ENCODE measurements at regions not wholly inside any gene's neighbourhood (a gene's known extent, or its start where the extent isn't known, plus 50 kb on each side); places are given as distances from the start of the nearest gene placed in this dataset.
"Not testable (repeated sequence)": the region's sequence is repeated elsewhere in the genome, so short reads cannot be mapped to it uniquely, and the experiment has no call there.

DNA sequence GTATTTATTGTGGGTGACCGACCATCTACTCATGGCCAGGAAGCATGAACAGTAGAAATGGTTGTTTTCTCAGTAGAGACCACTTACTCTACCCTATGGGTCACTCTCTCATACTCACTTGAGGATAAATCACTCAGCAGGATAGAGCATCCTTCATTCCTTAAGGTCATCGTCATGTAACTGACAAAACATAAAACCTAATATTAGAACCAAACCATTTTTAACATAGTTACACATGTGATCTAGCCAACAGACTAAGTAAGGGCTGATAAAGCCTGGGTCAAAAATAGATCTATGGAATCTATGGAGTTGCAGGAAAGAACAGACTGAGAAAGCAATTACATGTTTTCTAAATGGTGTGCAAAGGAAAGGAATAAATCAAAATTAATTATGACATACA, 769.1 kb downstream of the NTRK3 start:
- Histone ChIP-seq H3K9me3 (ENCODE audit: control insufficient read depth in 2 of 2, low read length in 2 of 2) (no peaks in the 10 kb centered on the region), H3K9ac (ENCODE audit: low read length in 2 of 2) (no peak overlapping the region), H3K27me3 (ENCODE audit: control insufficient read depth in 1 of 2, insufficient read depth in 2 of 2, low read length in 2 of 2) (no peaks in the 10 kb centered on the region), H3K4me1 (ENCODE audit: control insufficient read depth, insufficient read depth, low read length) (no peaks in the 10 kb centered on the region), H3K27ac (ENCODE audit: low read length) (no peak overlapping the region), H3K36me3 (ENCODE audit: control insufficient read depth in 2 of 2, insufficient read depth in 2 of 2, low read length in 2 of 2) (no peaks in the 10 kb centered on the region), H3K4me3 (ENCODE audit: low read length in 2 of 2) (no peak overlapping the region)

GRCh38 chr15:87483468-87483867, 773.1 kb downstream of the NTRK3 start:
- no peak overlapping the region for H3K9ac ChIP-seq (ENCODE audit: low read length in 2 of 2)
- no peaks in the 10 kb centered on the region for H3K4me1 ChIP-seq (ENCODE audit: control insufficient read depth, insufficient read depth, low read length)
- no peaks in the 10 kb centered on the region for H3K27me3 ChIP-seq (ENCODE audit: control insufficient read depth in 1 of 2, insufficient read depth in 2 of 2, low read length in 2 of 2)
- no peak overlapping the region for H3K4me3 ChIP-seq (ENCODE audit: low read length in 2 of 2)
- no peaks in the 10 kb centered on the region for H3K9me3 ChIP-seq (ENCODE audit: control insufficient read depth in 2 of 2, low read length in 2 of 2)
- no peak overlapping the region for H3K27ac ChIP-seq (ENCODE audit: low read length)
- H3K36me3 ChIP-seq (ENCODE audit: control insufficient read depth in 2 of 2, insufficient read depth in 2 of 2, low read length in 2 of 2), result no peaks in the 10 kb centered on the region

DNA sequence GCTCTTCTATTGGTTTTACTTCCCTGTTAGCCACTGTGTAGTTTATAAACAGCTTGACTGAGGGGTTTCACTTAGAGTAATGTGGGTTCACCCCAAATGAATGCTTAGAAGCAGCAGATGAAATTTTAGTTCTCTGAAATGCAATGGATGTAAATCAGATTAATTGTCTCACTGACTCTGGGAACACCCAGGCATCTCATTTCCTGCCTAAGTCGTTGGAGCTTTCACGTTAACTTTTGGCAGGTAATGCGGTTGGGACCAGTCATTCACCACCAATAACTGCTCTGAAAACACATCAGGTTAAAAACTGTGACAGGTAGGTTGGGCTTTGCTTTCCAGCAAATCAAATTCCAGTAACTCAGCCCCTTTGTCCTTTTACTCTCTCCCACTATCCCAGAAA, 775.4 kb downstream of the NTRK3 start:
- no peak overlapping the region for H3K4me3 ChIP-seq (ENCODE audit: low read length in 2 of 2)
- no peak overlapping the region for H3K9ac ChIP-seq (ENCODE audit: low read length in 2 of 2)
- H3K4me1 ChIP-seq (ENCODE audit: control insufficient read depth, insufficient read depth, low read length), result no peaks in the 10 kb centered on the region
- H3K9me3 ChIP-seq (ENCODE audit: control insufficient read depth in 2 of 2, low read length in 2 of 2), result no peaks in the 10 kb centered on the region
- H3K27ac ChIP-seq (ENCODE audit: low read length), result no peak overlapping the region
- H3K27me3 ChIP-seq (ENCODE audit: control insufficient read depth in 1 of 2, insufficient read depth in 2 of 2, low read length in 2 of 2), result no peaks in the 10 kb centered on the region
- H3K36me3 ChIP-seq (ENCODE audit: control insufficient read depth in 2 of 2, insufficient read depth in 2 of 2, low read length in 2 of 2), result no peaks in the 10 kb centered on the region

DNA sequence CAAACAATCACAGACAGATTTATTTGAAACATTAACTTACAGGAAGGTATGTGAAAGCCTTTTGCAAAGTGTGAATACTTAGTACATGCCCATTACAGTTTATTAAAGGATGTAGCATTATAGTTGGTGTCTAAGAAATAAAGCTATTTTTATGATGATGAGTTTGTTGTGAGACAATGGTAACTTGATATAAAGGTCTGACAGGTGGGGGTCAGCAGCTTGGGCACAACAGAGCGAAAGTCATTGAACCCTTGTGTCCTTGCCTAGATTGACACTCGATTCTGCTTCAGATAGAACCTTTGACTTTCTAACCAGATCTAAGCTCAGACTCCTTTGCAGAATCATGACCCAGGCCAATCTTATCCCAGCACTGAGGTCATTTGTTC, 777.9 kb downstream of the NTRK3 start:
- H3K9me3 ChIP-seq (ENCODE audit: control insufficient read depth in 2 of 2, low read length in 2 of 2), result no peaks in the 10 kb centered on the region
- H3K27me3 ChIP-seq (ENCODE audit: control insufficient read depth in 1 of 2, insufficient read depth in 2 of 2, low read length in 2 of 2), result no peaks in the 10 kb centered on the region
- no peaks in the 10 kb centered on the region for H3K4me1 ChIP-seq (ENCODE audit: control insufficient read depth, insufficient read depth, low read length)
- H3K4me3 ChIP-seq (ENCODE audit: low read length in 2 of 2), result no peak overlapping the region
- H3K27ac ChIP-seq (ENCODE audit: low read length), result no peak overlapping the region
- H3K9ac ChIP-seq (ENCODE audit: low read length in 2 of 2), result no peak overlapping the region
- no peaks in the 10 kb centered on the region for H3K36me3 ChIP-seq (ENCODE audit: control insufficient read depth in 2 of 2, insufficient read depth in 2 of 2, low read length in 2 of 2)

DNA sequence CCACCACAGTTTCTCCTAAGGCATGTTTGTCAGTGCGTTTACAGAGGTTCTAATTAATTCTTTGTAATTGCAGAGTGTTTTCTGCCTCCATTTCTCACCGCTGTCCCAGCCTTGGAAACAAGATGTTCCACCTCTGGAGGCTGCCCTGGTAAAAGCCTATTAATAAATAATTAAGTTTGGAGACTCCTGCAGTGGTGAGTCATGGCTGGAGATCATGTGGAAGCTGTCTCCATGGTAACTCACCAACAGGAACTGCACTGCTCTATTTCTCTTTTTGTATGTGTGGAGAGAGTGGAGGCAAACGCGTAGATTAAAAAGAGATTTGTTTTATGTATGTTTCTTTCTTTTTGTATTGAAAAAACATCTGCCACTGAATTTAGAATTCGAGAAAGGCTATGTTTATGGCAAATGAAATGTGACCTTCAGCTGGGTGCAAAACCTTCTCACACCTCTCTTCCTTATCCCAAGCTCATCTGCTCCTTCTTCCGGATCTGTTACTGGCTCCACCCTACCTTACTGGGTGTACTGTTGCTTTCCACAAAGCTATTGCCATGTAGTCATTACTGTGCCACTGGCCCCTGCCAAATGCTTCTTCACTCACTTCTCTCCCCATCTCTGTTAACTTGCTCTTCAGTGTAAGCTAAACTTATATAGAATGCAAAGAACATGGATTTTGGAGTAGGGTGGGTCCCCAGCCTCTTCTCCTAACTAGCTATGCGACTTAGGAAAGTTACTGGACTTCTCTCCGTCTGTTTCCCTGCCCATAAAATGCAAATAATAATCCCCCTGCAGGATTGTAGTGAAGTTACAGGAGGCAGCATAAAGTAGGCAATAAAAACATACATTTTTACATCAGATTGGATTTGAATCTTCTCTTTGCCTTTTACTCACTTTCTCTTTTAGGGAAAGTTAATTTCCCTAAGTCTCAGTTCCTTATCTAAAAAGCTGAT, 778.5 kb downstream of the NTRK3 start:
- Histone ChIP-seq H3K27me3 (ENCODE audit: control insufficient read depth in 1 of 2, insufficient read depth in 2 of 2, low read length in 2 of 2) (no peaks in the 10 kb centered on the region), H3K36me3 (ENCODE audit: control insufficient read depth in 2 of 2, insufficient read depth in 2 of 2, low read length in 2 of 2) (no peaks in the 10 kb centered on the region), H3K9me3 (ENCODE audit: control insufficient read depth in 2 of 2, low read length in 2 of 2) (no peaks in the 10 kb centered on the region), H3K9ac (ENCODE audit: low read length in 2 of 2) (no peak overlapping the region), H3K4me1 (ENCODE audit: control insufficient read depth, insufficient read depth, low read length) (no peaks in the 10 kb centered on the region), H3K4me3 (ENCODE audit: low read length in 2 of 2) (peak overlapping the region in 1 of 2 donors; percentile 31), H3K27ac (ENCODE audit: low read length) (no peak overlapping the region)

DNA sequence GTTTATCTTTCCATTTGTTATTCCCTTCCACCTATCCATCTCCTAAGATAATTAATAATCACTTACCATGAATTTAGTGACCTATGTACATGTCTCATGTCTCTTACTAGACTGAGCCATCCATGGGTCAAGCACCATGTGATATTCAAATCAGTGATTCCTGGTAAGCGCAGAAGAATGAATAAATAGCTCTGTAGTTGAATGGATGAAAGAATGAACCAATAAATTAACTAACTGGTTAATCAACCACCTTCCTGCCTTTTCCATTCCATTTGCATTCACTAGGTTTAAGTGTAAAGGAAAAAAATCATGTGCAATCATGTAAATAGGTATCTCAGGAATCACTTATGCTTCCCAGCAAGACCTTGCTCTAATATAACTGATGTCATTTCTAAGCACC, 779.5 kb downstream of the NTRK3 start:
- no peaks in the 10 kb centered on the region for H3K4me1 ChIP-seq (ENCODE audit: control insufficient read depth, insufficient read depth, low read length)
- no peaks in the 10 kb centered on the region for H3K36me3 ChIP-seq (ENCODE audit: control insufficient read depth in 2 of 2, insufficient read depth in 2 of 2, low read length in 2 of 2)
- no peak overlapping the region for H3K27ac ChIP-seq (ENCODE audit: low read length)
- H3K27me3 ChIP-seq (ENCODE audit: control insufficient read depth in 1 of 2, insufficient read depth in 2 of 2, low read length in 2 of 2), result no peaks in the 10 kb centered on the region
- H3K9ac ChIP-seq (ENCODE audit: low read length in 2 of 2), result no peak overlapping the region
- H3K9me3 ChIP-seq (ENCODE audit: control insufficient read depth in 2 of 2, low read length in 2 of 2), result no peaks in the 10 kb centered on the region
- H3K4me3 ChIP-seq (ENCODE audit: low read length in 2 of 2), result no peak overlapping the region

GRCh38 chr15:87470923-87471322, 785.6 kb downstream of the NTRK3 start:
- Histone ChIP-seq H3K9ac (ENCODE audit: low read length in 2 of 2) (no peak overlapping the region), H3K4me3 (ENCODE audit: low read length in 2 of 2) (no peak overlapping the region), H3K9me3 (ENCODE audit: control insufficient read depth in 2 of 2, low read length in 2 of 2) (no peaks in the 10 kb centered on the region), H3K4me1 (ENCODE audit: control insufficient read depth, insufficient read depth, low read length) (no peaks in the 10 kb centered on the region), H3K36me3 (ENCODE audit: control insufficient read depth in 2 of 2, insufficient read depth in 2 of 2, low read length in 2 of 2) (no peaks in the 10 kb centered on the region), H3K27ac (ENCODE audit: low read length) (no peak overlapping the region), H3K27me3 (ENCODE audit: control insufficient read depth in 1 of 2, insufficient read depth in 2 of 2, low read length in 2 of 2) (no peaks in the 10 kb centered on the region)

- H3K27ac ChIP-seq (ENCODE audit: low read length); H3K27me3 ChIP-seq (ENCODE audit: control insufficient read depth in 1 of 2, insufficient read depth in 2 of 2, low read length in 2 of 2); H3K9ac ChIP-seq (ENCODE audit: low read length in 2 of 2); H3K4me1 ChIP-seq (ENCODE audit: control insufficient read depth, insufficient read depth, low read length); H3K4me3 ChIP-seq (ENCODE audit: low read length in 2 of 2); H3K36me3 ChIP-seq (ENCODE audit: control insufficient read depth in 2 of 2, insufficient read depth in 2 of 2, low read length in 2 of 2); H3K9me3 ChIP-seq (ENCODE audit: control insufficient read depth in 2 of 2, low read length in 2 of 2): not testable (repeated sequence)
Measured at GRCh38 chr15:87463956-87464355, 792.6 kb downstream of the NTRK3 start.

DNA sequence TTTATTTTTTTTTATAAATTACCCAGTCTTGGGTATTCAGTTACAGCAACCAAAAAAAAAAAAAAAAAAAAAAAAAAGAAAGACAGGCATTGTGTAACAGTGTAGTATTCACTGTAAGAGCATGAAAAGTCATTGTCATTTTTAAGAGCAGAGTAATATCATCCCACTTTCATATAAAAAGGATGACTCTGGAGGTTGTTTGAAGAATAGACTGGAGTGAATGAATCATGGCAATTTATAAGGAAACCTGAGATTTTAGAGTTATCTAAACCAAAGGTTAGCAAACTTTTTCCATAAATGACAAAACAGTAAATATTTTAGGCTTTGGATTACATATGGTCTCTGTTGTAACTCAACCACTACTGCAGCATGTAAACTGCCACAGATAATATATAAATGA, 794.9 kb downstream of the NTRK3 start:
- no peaks in the 10 kb centered on the region for H3K9me3 ChIP-seq (ENCODE audit: control insufficient read depth in 2 of 2, low read length in 2 of 2)
- no peaks in the 10 kb centered on the region for H3K4me1 ChIP-seq (ENCODE audit: control insufficient read depth, insufficient read depth, low read length)
- no peak overlapping the region for H3K9ac ChIP-seq (ENCODE audit: low read length in 2 of 2)
- no peak overlapping the region for H3K27ac ChIP-seq (ENCODE audit: low read length)
- no peaks in the 10 kb centered on the region for H3K36me3 ChIP-seq (ENCODE audit: control insufficient read depth in 2 of 2, insufficient read depth in 2 of 2, low read length in 2 of 2)
- H3K27me3 ChIP-seq (ENCODE audit: control insufficient read depth in 1 of 2, insufficient read depth in 2 of 2, low read length in 2 of 2), result no peaks in the 10 kb centered on the region
- H3K4me3 ChIP-seq (ENCODE audit: low read length in 2 of 2), result no peak overlapping the region

GRCh38 chr15:87454860-87455259, 801.7 kb downstream of the NTRK3 start:
- Histone ChIP-seq H3K9ac (ENCODE audit: low read length in 2 of 2) (no peak overlapping the region), H3K27me3 (ENCODE audit: control insufficient read depth in 1 of 2, insufficient read depth in 2 of 2, low read length in 2 of 2) (no peaks in the 10 kb centered on the region)

GRCh38 chr15:87450314-87450713, 806.2 kb downstream of the NTRK3 start:
- no peaks in the 10 kb centered on the region for H3K36me3 ChIP-seq (ENCODE audit: control insufficient read depth in 2 of 2, insufficient read depth in 2 of 2, low read length in 2 of 2)
- no peak overlapping the region for H3K4me3 ChIP-seq (ENCODE audit: low read length in 2 of 2)
- H3K4me1 ChIP-seq (ENCODE audit: control insufficient read depth, insufficient read depth, low read length), result no peaks in the 10 kb centered on the region
- no peak overlapping the region for H3K9ac ChIP-seq (ENCODE audit: low read length in 2 of 2)
- no peak overlapping the region for H3K27ac ChIP-seq (ENCODE audit: low read length)
- no peaks in the 10 kb centered on the region for H3K27me3 ChIP-seq (ENCODE audit: control insufficient read depth in 1 of 2, insufficient read depth in 2 of 2, low read length in 2 of 2)
- H3K9me3 ChIP-seq (ENCODE audit: control insufficient read depth in 2 of 2, low read length in 2 of 2), result peaks cover 0 to 3% of the 10 kb centered on the region in 2 donors

More at GRCh38 chr15:87454860-87455259, 801.7 kb downstream of the NTRK3 start:
- no peaks in the 10 kb centered on the region for H3K9me3 ChIP-seq (ENCODE audit: control insufficient read depth in 2 of 2, low read length in 2 of 2)
- no peak overlapping the region for H3K4me3 ChIP-seq (ENCODE audit: low read length in 2 of 2)
- H3K4me1 ChIP-seq (ENCODE audit: control insufficient read depth, insufficient read depth, low read length), result no peaks in the 10 kb centered on the region
- no peak overlapping the region for H3K27ac ChIP-seq (ENCODE audit: low read length)
- no peaks in the 10 kb centered on the region for H3K36me3 ChIP-seq (ENCODE audit: control insufficient read depth in 2 of 2, insufficient read depth in 2 of 2, low read length in 2 of 2)
